ENCODE measurements at regions not wholly inside any gene's neighbourhood (a gene's known extent, or its start where the extent isn't known, plus 50 kb on each side); places are given as distances from the start of the nearest gene placed in this dataset.
"Not testable (repeated sequence)": the region's sequence is repeated elsewhere in the genome, so short reads cannot be mapped to it uniquely, and the experiment has no call there.

GRCh38 chr14:106722813-106723687 lies 1196.7 kb downstream of the TMEM121 start:
- DNase-seq; H3K9me3 ChIP-seq; H3K4me1 ChIP-seq; H3K4me3 ChIP-seq; H3K27ac ChIP-seq; H3K27me3 ChIP-seq; intact Hi-C loops (cut with DNase I; ENCODE audit: low total_unique reads); H3K36me3 ChIP-seq: not testable (repeated sequence)

GRCh38 chr14:106727962-106728361 lies 1201.6 kb downstream of the TMEM121 start:
- intact Hi-C loops (cut with DNase I; ENCODE audit: low total_unique reads); H3K36me3 ChIP-seq; H3K4me3 ChIP-seq; H3K27me3 ChIP-seq; DNase-seq; H3K9me3 ChIP-seq; H3K4me1 ChIP-seq; H3K27ac ChIP-seq: not testable (repeated sequence)

DNA sequence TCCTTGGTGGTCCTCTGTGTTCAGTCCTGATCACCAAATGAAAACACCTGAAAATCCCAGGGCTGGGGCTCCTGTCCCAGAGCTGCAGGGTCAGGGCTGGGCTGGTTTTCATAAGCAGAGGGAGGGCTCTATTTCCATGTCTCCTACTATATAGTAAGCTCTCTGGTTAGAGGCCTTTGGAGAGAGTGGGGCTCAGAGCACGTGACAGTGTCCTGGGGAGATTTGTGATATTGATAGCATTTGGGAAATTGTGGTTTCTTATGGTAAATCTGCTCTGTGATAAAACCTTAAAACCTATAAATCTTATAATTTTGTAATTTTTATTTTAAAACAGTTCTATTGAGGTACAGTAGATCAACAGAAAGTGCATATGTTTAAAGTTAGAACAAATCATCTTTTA lies 1202.2 kb downstream of the TMEM121 start:
- Histone ChIP-seq H3K4me1 (no peaks in the 10 kb centered on the region), H3K27me3 (no peaks in the 10 kb centered on the region), H3K4me3 (no peak overlapping the region), H3K36me3 (no peaks in the 10 kb centered on the region), H3K9me3 (no peaks in the 10 kb centered on the region), H3K27ac (no peak overlapping the region)
- intact Hi-C loops (cut with DNase I; ENCODE audit: low total_unique reads): no loop called here
- TF ChIP-seq, protein P1, sequence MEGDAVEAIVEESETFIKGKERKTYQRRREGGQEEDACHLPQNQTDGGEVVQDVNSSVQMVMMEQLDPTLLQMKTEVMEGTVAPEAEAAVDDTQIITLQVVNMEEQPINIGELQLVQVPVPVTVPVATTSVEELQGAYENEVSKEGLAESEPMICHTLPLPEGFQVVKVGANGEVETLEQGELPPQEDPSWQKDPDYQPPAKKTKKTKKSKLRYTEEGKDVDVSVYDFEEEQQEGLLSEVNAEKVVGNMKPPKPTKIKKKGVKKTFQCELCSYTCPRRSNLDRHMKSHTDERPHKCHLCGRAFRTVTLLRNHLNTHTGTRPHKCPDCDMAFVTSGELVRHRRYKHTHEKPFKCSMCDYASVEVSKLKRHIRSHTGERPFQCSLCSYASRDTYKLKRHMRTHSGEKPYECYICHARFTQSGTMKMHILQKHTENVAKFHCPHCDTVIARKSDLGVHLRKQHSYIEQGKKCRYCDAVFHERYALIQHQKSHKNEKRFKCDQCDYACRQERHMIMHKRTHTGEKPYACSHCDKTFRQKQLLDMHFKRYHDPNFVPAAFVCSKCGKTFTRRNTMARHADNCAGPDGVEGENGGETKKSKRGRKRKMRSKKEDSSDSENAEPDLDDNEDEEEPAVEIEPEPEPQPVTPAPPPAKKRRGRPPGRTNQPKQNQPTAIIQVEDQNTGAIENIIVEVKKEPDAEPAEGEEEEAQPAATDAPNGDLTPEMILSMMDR (IDR thresholded peaks at IDR 0.05): no peak
- DNase-seq: no peak

DNA sequence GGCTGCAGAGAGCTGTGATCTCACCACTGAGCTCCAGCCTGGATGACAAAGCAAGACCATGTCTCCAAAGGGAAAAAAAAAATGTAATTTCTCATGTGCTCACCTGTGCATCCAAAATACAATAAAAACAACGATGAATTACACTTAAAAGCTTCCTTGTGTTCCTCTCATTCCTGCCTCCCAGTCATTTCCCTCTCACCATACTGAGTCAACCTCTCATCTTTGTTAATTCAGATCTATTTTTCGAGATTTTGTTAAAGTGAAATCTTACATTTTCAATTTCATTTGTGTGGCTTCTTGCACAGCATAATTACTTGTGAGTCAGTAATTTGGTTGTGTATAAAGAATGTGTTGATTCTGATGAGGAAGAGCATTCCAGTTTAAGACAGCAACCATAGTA lies 1203.2 kb downstream of the TMEM121 start:
- intact Hi-C loops (cut with DNase I; ENCODE audit: low total_unique reads): no loop called here
- no peaks in the 10 kb centered on the region for H3K27me3 ChIP-seq
- no peaks in the 10 kb centered on the region for H3K9me3 ChIP-seq
- no peaks in the 10 kb centered on the region for H3K36me3 ChIP-seq
- no peak overlapping the region for H3K27ac ChIP-seq
- no peak overlapping the region for H3K4me3 ChIP-seq
- DNase-seq: no peak
- TF ChIP-seq, protein P1 (IDR thresholded peaks at IDR 0.05): no peak
- H3K4me1 ChIP-seq: no peaks in the 10 kb centered on the region

- TF ChIP-seq, protein P1 (IDR thresholded peaks at IDR 0.05): no peak
- intact Hi-C loops (cut with DNase I; ENCODE audit: low total_unique reads): no loop called here
These were observed 1207.4 kb downstream of the TMEM121 start for GRCh38 chr14:106733771-106734170.

DNA sequence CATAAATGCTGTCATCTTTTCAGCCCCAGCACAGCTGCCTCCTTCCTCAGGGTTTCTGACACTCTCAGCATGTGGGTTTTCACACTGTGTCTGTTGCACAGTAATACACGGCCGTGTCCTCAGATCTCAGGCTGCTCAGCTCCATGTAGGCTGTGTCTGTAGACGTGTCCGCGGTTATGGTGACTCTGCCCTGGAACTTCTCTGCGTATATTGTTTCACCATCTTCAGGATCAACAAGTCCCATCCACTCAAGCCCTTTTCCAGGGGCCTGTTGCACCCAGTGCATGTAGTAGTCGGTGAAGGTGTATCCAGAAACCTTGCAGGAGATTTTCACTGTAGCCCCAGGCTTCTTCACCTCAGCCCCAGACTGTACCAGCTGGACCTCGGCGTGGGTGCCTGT lies 1210.6 kb downstream of the TMEM121 start:
- Histone ChIP-seq H3K27me3 (no peaks in the 10 kb centered on the region), H3K27ac (no peak overlapping the region), H3K4me3 (no peak overlapping the region), H3K9me3 (no peaks in the 10 kb centered on the region), H3K36me3 (no peaks in the 10 kb centered on the region), H3K4me1 (no peaks in the 10 kb centered on the region)
- TF ChIP-seq, protein P1 (IDR thresholded peaks at IDR 0.05): no peak
- DNase-seq: no peak
- intact Hi-C loops (cut with DNase I; ENCODE audit: low total_unique reads): no loop called here

More at GRCh38 chr14:106733771-106734170, 1207.4 kb downstream of the TMEM121 start:
- Histone ChIP-seq H3K36me3 (no peaks in the 10 kb centered on the region), H3K4me1 (no peaks in the 10 kb centered on the region), H3K9me3 (no peaks in the 10 kb centered on the region), H3K27me3 (no peaks in the 10 kb centered on the region), H3K27ac (no peak overlapping the region), H3K4me3 (no peak overlapping the region)
- no peak for DNase-seq

All from tibial artery (tissue), 4 donors.